ENCODE measurements at regions not wholly inside any gene's neighbourhood (a gene's known extent, or its start where the extent isn't known, plus 50 kb on each side); places are given as distances from the start of the nearest gene placed in this dataset.
A peak's percentile ranks its signal among the peaks of the same experiment; 100 is the strongest.

DNA sequence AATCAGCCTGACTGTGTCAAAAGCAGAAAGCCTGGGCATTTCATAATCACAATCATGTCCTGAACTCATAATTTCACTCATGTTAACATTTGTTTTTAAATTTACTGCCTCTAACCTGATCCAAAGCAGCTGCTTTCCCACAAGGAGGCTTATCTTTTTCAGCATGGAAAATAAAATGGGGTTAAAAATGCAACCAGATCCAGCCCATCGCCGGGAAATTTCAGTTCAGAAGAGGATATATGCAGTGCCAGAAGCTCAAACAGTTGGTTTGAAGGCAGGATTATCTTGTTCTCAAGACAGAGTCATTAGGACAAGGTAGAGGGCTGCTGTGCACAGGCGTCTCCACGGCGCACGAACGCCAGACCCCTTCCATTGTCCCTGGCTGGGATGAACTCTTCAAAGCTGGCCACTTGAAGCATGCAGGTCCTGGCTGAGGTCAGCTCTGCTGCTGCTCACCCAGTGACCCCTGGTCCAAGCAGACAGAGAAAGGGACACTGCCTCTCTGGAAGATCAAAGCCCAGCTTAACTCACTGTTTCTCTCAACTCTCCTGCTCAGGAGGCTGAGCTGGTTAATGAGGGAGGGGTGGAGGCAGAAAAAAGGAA, 191.1 kb upstream of the HEY2 start:
- H3K36me3 Mint-ChIP-seq (ENCODE audit: low read depth): no peaks in the 10 kb centered on the region
- peak overlapping the region; percentile 97 for H3K27ac Mint-ChIP-seq
- H3K4me3 Mint-ChIP-seq: peak overlapping the region; percentile 53
- peaks cover 40% of the 10 kb centered on the region for H3K4me1 Mint-ChIP-seq
- TF ChIP-seq CTCF (IDR thresholded peaks at IDR 0.05): no peak
- H3K27me3 Mint-ChIP-seq (ENCODE audit: low read depth, poor library complexity): no peaks in the 10 kb centered on the region
- DNase-seq: peak; percentile 44
- H3K9me3 Mint-ChIP-seq: no peaks in the 10 kb centered on the region

DNA sequence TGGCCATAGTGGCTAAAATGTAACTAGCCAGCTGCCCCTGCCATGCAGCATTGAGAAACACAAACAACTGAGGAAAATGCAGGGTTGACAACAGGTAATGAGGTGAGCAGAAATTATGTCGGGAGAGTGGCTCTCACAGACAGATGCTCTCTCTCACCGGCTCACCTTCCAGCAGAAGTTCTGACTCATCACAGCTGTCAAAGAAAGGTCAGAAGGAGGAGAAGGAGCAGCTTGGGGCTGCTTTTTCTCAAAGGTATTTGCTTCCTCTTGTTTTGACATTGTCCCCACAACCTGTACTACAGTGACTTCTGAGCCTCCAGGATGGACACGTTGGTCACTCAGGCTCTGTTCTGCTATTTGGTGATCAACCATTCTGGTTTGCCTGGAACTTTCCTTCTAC, 190.5 kb upstream of the HEY2 start:
- Mint-ChIP-seq H3K9me3 (no peaks in the 10 kb centered on the region), H3K4me3 (peak overlapping the region; percentile 53), H3K27ac (peak overlapping the region; percentile 97), H3K27me3 (ENCODE audit: low read depth, poor library complexity) (no peaks in the 10 kb centered on the region), H3K36me3 (ENCODE audit: low read depth) (no peaks in the 10 kb centered on the region), H3K4me1 (peaks cover 40% of the 10 kb centered on the region)
- no peak for DNase-seq
- no peak for TF ChIP-seq CTCF (IDR thresholded peaks at IDR 0.05)

DNA sequence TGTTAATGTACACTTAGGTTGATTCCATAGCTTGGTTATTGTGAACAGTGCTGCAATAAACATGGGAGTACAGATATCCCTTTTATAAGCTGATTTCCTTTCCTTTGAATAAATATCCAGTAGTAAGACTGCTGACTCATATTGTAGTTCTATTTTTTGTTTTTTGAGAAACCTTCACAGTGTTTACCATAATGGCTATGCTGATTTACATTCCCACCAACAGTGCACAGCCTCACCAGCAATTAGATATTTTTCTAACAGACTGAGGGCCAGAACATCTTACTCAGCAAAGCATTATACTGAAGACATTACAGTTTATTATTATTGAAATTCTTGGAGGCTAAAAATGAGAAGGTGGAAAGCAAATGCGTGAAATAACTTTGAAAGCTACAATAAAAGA, 187.3 kb upstream of the HEY2 start:
- TF ChIP-seq CTCF (IDR thresholded peaks at IDR 0.05): no peak
- no peaks in the 10 kb centered on the region for H3K9me3 Mint-ChIP-seq
- H3K4me1 Mint-ChIP-seq: peaks cover 35% of the 10 kb centered on the region
- no peak for DNase-seq
- no peaks in the 10 kb centered on the region for H3K27me3 Mint-ChIP-seq (ENCODE audit: low read depth, poor library complexity)
- no peaks in the 10 kb centered on the region for H3K36me3 Mint-ChIP-seq (ENCODE audit: low read depth)
- no peak overlapping the region for H3K4me3 Mint-ChIP-seq
- H3K27ac Mint-ChIP-seq: no peak overlapping the region

DNA sequence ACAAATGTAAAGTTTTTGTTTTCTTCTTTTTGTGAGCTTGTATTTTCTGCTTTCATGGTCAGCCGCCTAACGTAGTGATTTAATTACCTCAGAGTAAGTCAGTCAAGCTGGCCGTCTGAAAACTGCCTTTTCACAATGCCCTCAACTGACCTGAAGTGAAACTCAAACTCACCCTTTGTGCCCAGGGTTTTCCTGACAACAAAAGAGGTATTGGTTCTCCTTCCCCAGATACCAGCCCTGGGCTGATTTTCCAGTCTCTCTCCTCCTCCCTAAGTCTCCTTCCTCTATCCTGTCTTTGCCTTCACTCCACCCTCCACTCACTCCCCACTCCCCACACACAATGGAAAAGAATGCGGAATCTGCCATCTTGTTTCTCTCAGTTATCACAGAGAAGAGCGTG, 184.5 kb upstream of the HEY2 start:
- Mint-ChIP-seq H3K4me3 (peak overlapping the region; percentile 36), H3K36me3 (ENCODE audit: low read depth) (no peaks in the 10 kb centered on the region), H3K27me3 (ENCODE audit: low read depth, poor library complexity) (no peaks in the 10 kb centered on the region), H3K27ac (peak overlapping the region; percentile 94), H3K4me1 (peaks cover 27% of the 10 kb centered on the region), H3K9me3 (no peaks in the 10 kb centered on the region)
- DNase-seq: no peak
- TF ChIP-seq CTCF (IDR thresholded peaks at IDR 0.05): no peak

- Mint-ChIP-seq H3K4me1 (peaks cover 46% of the 10 kb centered on the region), H3K27ac (no peak overlapping the region), H3K9me3 (no peaks in the 10 kb centered on the region), H3K4me3 (no peak overlapping the region), H3K27me3 (ENCODE audit: low read depth, poor library complexity) (no peaks in the 10 kb centered on the region), H3K36me3 (ENCODE audit: low read depth) (peaks cover 7% of the 10 kb centered on the region)
- TF ChIP-seq CTCF (IDR thresholded peaks at IDR 0.05): no peak
- no peak for DNase-seq
Measured at GRCh38 chr6:125567407-125567806, 182.0 kb upstream of the HEY2 start.

- peaks cover 7% of the 10 kb centered on the region for H3K36me3 Mint-ChIP-seq (ENCODE audit: low read depth)
- H3K27me3 Mint-ChIP-seq (ENCODE audit: low read depth, poor library complexity): no peaks in the 10 kb centered on the region
- no peak for DNase-seq
- no peaks in the 10 kb centered on the region for H3K9me3 Mint-ChIP-seq
- H3K4me3 Mint-ChIP-seq: no peak overlapping the region
- H3K4me1 Mint-ChIP-seq: peaks cover 53% of the 10 kb centered on the region
- no peak for TF ChIP-seq CTCF (IDR thresholded peaks at IDR 0.05)
- no peak overlapping the region for H3K27ac Mint-ChIP-seq
Measured at GRCh38 chr6:125568609-125569008, 180.8 kb upstream of the HEY2 start.

Measured in nephron progenitor cell (in vitro differentiated cells).